NCI-H2081 (cell line): ENCODE measurements at regions not wholly inside any gene's neighbourhood (a gene's known extent, or its start where the extent isn't known, plus 50 kb on each side); places are given as distances from the start of the nearest gene placed in this dataset.
A peak's percentile ranks its signal among the peaks of the same experiment; 100 is the strongest.

Experiments used
- DNase-seq, 2 experiments: peaks; one replicate each; lab custom pipeline; 2025; lab: John Stamatoyannopoulos, UW

DNA sequence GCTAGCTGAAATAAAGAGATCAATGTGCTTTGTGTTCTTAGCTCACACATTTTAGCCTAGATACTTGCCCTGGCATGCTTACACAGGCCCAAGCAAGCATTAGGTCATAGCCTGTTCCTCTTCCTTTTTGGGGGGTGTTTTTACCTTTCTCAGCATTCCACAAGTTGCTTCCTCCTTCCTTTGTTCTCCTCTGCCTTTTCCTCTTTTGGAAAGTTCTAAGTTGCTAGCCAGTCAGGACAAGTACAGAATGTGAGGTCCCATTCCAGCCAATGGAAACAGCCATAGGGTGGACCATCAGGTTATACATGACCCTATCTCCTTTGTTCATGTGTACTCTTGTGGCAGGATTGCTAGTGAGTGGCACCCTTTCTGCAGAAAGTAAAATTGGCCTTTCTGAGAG lies 154.9 kb downstream of the RASSF9 start:
- DNase-seq, result no peak

- no peak for DNase-seq
Measured at GRCh38 chr12:85683051-85683450, 153.2 kb downstream of the RASSF9 start.

GRCh38 chr12:85688837-85689236 lies 147.4 kb downstream of the RASSF9 start:
- no peak for DNase-seq

- DNase-seq, result no peak
Measured at GRCh38 chr12:85690146-85690545, 146.1 kb downstream of the RASSF9 start.

DNA sequence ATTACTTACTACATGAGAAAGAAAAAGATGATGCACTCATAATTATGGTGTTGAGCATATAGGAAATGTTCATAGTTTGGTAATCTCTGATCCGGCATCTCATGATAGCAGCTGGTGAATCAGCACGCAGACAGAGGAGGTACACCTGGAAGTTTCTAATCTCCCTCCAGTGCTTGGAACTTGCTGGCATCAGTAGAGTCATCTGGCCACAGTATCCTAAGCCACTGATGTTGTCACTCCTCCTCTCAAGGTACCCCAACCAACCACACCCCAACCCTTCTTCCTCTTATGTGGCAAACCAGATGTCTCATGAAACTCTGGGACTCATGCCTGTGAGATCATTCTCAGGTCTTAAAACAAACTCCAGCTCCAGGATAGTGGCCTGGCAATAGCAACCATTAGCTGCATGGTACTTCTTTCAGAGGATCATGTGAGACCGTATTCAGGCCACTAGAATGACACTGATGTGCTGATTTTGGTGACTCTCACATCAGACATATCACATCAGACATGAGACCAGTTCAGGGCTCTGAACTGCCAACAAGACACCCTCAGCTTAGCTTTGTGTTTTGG lies 143.0 kb downstream of the RASSF9 start:
- no peak for DNase-seq

DNA sequence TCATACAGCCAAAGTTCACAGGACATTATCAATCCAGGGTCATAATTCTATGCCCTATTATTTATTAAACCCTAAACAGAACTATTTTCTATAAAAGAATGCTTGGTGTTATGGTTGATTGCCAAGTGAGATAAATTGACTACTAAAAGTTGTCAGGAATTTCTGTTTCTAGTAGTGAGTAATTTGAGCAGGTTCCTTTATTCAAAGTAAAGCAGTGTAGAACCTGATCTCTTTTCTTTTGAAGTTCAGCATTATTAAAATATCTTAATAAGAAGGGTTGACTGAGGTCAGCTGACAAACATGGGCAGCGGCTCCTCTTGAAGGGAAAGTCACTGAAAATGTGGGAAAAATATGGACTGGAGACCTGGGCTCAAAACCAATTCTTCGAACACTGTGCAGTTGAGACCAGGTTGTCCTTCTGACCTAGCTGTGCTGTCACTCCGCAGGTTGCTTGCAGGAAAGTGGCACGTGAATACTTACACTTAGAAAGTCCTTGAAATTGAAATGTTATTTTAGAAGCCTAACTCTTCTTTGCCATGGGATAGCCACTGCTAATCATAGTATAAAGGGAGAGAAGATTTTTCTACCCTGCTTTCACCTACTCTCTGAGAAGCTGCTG lies 141.0 kb downstream of the RASSF9 start:
- DNase-seq, result no peak

GRCh38 chr12:85697003-85697402 lies 139.2 kb downstream of the RASSF9 start:
- DNase-seq, result no peak

DNA sequence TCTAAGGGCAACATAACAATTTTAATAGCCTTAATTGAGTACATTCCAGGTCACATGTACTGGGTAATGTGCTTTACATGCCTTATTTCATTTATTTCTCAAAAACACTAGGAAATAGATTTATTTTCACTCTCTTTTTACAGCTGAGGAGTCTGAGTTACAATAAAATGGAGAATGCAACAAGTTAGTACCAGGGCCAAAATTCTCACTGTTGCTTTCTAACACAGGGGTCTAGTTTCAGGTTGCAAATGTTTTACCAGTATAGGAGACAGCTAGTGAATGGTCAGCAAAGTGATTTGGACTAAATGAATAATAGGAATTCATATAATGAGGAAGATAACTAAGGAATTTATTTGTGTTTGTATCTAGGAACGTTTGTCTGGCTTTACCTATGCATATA lies 137.3 kb downstream of the RASSF9 start:
- no peak for DNase-seq

DNA sequence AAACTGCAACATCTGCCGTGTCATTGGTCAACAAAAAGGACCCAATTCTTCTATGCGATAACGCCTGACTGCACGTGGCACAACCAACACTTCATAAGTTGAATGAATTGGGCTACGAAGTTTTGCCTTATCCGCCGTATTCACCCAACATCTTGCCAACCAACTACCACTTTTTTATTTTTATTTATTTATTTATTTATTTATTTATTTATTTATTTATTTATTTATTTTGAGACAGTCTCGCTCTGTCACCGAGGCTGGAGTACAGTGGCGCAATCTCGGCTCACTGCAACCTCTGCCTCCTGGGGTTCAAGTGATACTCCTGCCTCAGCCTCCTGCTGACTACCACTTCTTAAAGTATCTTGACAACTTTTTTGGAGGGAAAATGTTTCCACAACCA lies 127.4 kb downstream of the RASSF9 start:
- DNase-seq, result no peak

GRCh38 chr12:85711735-85712390 lies 124.3 kb downstream of the RASSF9 start:
- no peak for DNase-seq

DNA sequence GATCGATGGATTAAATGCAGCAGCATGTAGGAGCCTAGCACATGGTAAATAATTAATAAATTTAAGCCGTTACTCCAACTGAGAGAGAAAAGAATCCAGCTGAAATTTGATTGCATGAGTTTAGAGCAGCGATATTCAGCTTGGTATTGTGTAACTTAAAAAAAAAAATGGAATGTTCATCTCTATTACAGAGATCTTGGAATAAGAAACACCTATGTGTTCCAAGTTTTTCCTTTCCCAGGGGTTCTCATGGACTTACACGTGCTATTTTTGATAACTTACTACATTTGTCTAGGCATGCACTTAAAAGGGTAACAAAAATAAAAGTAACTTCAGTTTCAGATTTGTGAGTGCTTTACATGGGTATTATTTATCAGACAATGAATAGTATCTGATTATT lies 122.8 kb downstream of the RASSF9 start:
- DNase-seq, result no peak

- DNase-seq, result no peak
Measured at GRCh38 chr12:85714425-85714824, 121.8 kb downstream of the RASSF9 start.

GRCh38 chr12:85720308-85721033 lies 115.7 kb downstream of the RASSF9 start:
- no peak for DNase-seq

GRCh38 chr12:85725991-85726390 lies 110.2 kb downstream of the RASSF9 start:
- peak; percentile 2 to 12 for DNase-seq

DNA sequence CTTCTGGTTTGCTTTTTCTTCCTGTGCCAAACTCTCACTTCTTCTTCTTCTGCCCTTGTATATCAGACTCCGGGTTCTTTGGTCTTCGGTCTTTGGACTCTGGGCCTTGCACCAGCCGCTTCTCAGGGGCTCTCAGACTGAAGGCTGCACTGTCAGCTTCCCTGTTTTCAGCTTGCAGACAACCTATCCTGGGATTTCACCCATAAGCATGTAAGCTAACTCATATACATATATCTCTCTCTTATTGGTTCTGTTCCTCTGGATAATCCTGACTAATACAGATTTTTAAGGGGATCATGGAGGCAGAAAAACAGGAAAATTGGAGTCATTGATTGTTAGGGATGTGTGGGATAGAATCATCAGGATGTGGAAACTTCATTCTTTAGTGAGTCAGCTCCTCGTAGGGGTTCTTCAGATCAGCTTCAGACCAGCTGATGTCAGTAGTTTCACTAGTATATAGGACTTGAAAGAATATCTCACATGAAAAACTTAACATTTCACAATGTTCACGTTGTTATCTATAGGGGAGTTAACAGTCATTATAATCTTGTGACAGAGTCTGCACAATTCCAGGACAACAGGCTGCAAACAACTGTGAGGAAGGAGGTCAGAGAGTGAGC lies 102.9 kb downstream of the RASSF9 start:
- no peak for DNase-seq

- DNase-seq, result no peak
Measured at GRCh38 chr12:85733984-85734383, 102.2 kb downstream of the RASSF9 start.

GRCh38 chr12:85740186-85740585 lies 96.0 kb downstream of the RASSF9 start:
- no peak for DNase-seq

GRCh38 chr12:85741046-85741445 lies 95.2 kb downstream of the RASSF9 start:
- DNase-seq, result no peak

GRCh38 chr12:85747941-85748495 lies 88.2 kb downstream of the RASSF9 start:
- DNase-seq, result peak; percentile 17 to 63
